HepG2 (cell line): ENCODE measurements at regions not wholly inside any gene's neighbourhood (a gene's known extent, or its start where the extent isn't known, plus 50 kb on each side); places are given as distances from the start of the nearest gene placed in this dataset.

Source experiments
- ATAC-seq: fragments of 200-7000 bp; cut with Tn5 transposase; 3 replicates; pipeline ENCODE4 v1.9.1; 2020; ENCODE audit warnings: mild to moderate bottlenecking, moderate library complexity
- BruUV-seq: library from RNA; stranded (reverse); fragments of 400-500 nt; replicated peaks from 2 replicates; lab custom pipeline; 2021; lab: Mats Ljungman, UMichigan
- CTCF ChIA-PET: fragments of 300-600 bp; formaldehyde crosslinking; extraction: SDS; loops from one replicate; lab custom pipeline; 2021; ENCODE audit warnings: low total read pairs, inconsistent platforms, low intra/inter-chr PET ratio; lab: Yijun Ruan, JAX
- POLR2A ChIA-PET: fragments of 350-600 bp; sonication (Branson Sonifier 250); formaldehyde crosslinking; loops from one replicate; lab custom pipeline; 2020; ENCODE audit warnings: antibody characterized with exemption, inconsistent platforms; lab: Yijun Ruan, JAX
- DNase-seq: peaks from one replicate; pipeline ENCODE4 v3.0.0-alpha.2; 2015; ENCODE audit warnings: low spot score
- FAIRE-seq: peaks from 3 replicates; lab custom pipeline; 2011; peaks lifted over from hg19 to GRCh38; lab: Jason Lieb, UNC
- H2AFZ ChIP-seq: one replicate; pipeline ENCODE4 v1.6.1; 2011; ENCODE audit warnings: low read length, inconsistent platforms
- H3K27ac ChIP-seq: fragments of 300-600 bp; 3 replicates; pipeline ENCODE4 v1.8.0; 2011; ENCODE audit warnings: mixed run types, mild to moderate bottlenecking, mixed read lengths, low read length, inconsistent platforms; ENCODE audit not compliant: insufficient read depth; ENCODE audit errors: extremely low read length
- H3K27me3 ChIP-seq, 2 experiments: fragments of 200-600 bp in 1 of 2; 2 replicates in 1 of 2; 3 replicates in 1 of 2; pipeline versions ENCODE4 v1.6.0 to v1.8.0; 2011; ENCODE audit warnings: low read length in 2 of 2, mild to moderate bottlenecking in 2 of 2, moderate library complexity in 2 of 2, inconsistent platforms in 1 of 2; ENCODE audit not compliant: insufficient read depth in 2 of 2, control insufficient read depth in 1 of 2
- H3K36me3 ChIP-seq, 2 experiments: fragments of 200-600 bp in 1 of 2; replicated peaks in 1 of 2; 2 replicates in 1 of 2; 3 replicates in 1 of 2; pipeline versions ENCODE4 v1.5.1 to v1.8.0; 2011; ENCODE audit warnings: low read length in 2 of 2, inconsistent platforms in 1 of 2; ENCODE audit not compliant: insufficient read depth in 2 of 2, control insufficient read depth in 1 of 2
- H3K4me1 ChIP-seq: 2 replicates; pipeline ENCODE4 v1.5.1; 2012; ENCODE audit warnings: low read length, inconsistent platforms; ENCODE audit not compliant: insufficient read depth
- H3K4me2 ChIP-seq: 2 replicates; pipeline ENCODE4 v1.6.0; 2011; ENCODE audit warnings: low read depth, low read length, inconsistent platforms
- H3K4me3 ChIP-seq, 3 experiments: fragments of 200-600 bp in 1 of 3; sonication (generic), shearing (Covaris generic) in 1 of 3; replicated peaks in 1 of 3; 2 replicates each; pipeline ENCODE4 v1.5.1; 2011 to 2016; ENCODE audit warnings: low read length in 3 of 3, inconsistent platforms in 2 of 3, low read depth in 2 of 3, mild to moderate bottlenecking in 2 of 3, control low read depth in 1 of 3, mixed read lengths in 1 of 3; ENCODE audit not compliant: insufficient read depth in 1 of 3
- H3K79me2 ChIP-seq: one replicate; pipeline ENCODE4 v1.6.1; 2011; ENCODE audit warnings: low read length, inconsistent platforms; ENCODE audit not compliant: insufficient read depth
- H3K9ac ChIP-seq: 2 replicates; pipeline ENCODE4 v1.6.0; 2011; ENCODE audit warnings: mild to moderate bottlenecking, low read depth, low read length, inconsistent platforms; ENCODE audit not compliant: insufficient read depth
- H3K9me3 ChIP-seq: 2 replicates; pipeline ENCODE4 v1.5.1; 2012; ENCODE audit warnings: mild to moderate bottlenecking, low read length
- H4K20me1 ChIP-seq: 2 replicates; pipeline ENCODE4 v1.6.0; 2011; ENCODE audit warnings: inconsistent platforms, mild to moderate bottlenecking, low read length, moderate library complexity; ENCODE audit not compliant: insufficient read depth
- CCDC6 ChIP-seq: sonication (generic); formaldehyde crosslinking; IDR thresholded peaks from 2 replicates; pipeline ENCODE4 v1.8.1; 2022; ENCODE audit warnings: mild to moderate bottlenecking, missing genetic modification reagents, moderate library complexity
- MNT ChIP-seq: fragments of 450-650 bp; IDR thresholded peaks from 2 replicates; pipeline ENCODE4 v1.6.1; 2016
- MYPOP ChIP-seq: sonication (generic); formaldehyde crosslinking; IDR thresholded peaks from 2 replicates; pipeline ENCODE4 v1.8.1; 2023; ENCODE audit warnings: mild to moderate bottlenecking, moderate library complexity, missing genetic modification reagents
- PLRG1 ChIP-seq: fragments of 450-650 bp; conservative IDR thresholded peaks from 2 replicates; pipeline ENCODE4 v1.6.1; 2016
- SNAPC4 ChIP-seq: sonication (generic); formaldehyde crosslinking; IDR thresholded peaks from 2 replicates; pipeline ENCODE4 v1.4.0; 2020; ENCODE audit warnings: mild to moderate bottlenecking, missing genetic modification reagents
- ZBTB25 ChIP-seq: IDR thresholded peaks from 2 replicates; pipeline ENCODE4 v1.6.1; 2018; ENCODE audit warnings: missing genetic modification reagents
- ZNF598 ChIP-seq: sonication (generic); formaldehyde crosslinking; IDR thresholded peaks from 2 replicates; pipeline ENCODE4 v1.5.1; 2020; ENCODE audit warnings: mild to moderate bottlenecking, missing genetic modification reagents, borderline replicate concordance
- WGBS: methylation state at CpG from one replicate; pipeline ENCODE4 v1.1.6; 2017; ENCODE audit warnings: low lambda C conversion rate; 5-methylcytosine and 5-hydroxymethylcytosine counted together
- in situ Hi-C: cut with HindIII; loops from 2 replicates; pipeline ENCODE4 v1.10.0; 2017; ENCODE audit warnings: low pct_unique_long_range_greater_than_20kb; ENCODE audit not compliant: extremely low pct_ligation_motif_present
- intact Hi-C: fragments of 100-400 bp; cut with micrococcal nuclease; formaldehyde crosslinking; loops from one replicate; pipeline ENCODE4 v1.10.0; 2022; ENCODE audit not compliant: unreplicated experiment

- TF ChIP-seq SNAPC4 (CRISPR knock-in tag) (no peak), MYPOP (CRISPR knock-in tag) (no peak), ZNF598 (CRISPR knock-in tag) (no peak)
Measured at GRCh38 chrX:140157143-140157542, 191.8 kb upstream of the CXorf66 start (continued).

- ChIA-PET CTCF (no interaction called here), POLR2A (no interaction called here)
- no peaks in the 10 kb centered on the region for H3K27me3 ChIP-seq
- H2AFZ ChIP-seq = no peak overlapping the region
- intact Hi-C loops = no loop called here
- no peaks in the 10 kb centered on the region for H3K36me3 ChIP-seq
- no peak overlapping the region for H3K9ac ChIP-seq
- no peaks in the 10 kb centered on the region for H3K9me3 ChIP-seq
- no TSS peak for BruUV-seq
- no peak overlapping the region for H3K4me2 ChIP-seq
- H4K20me1 ChIP-seq = no peaks in the 10 kb centered on the region
- WGBS = 0% methylated on average over 2 of the region's 4 CpGs
- H3K4me3 ChIP-seq = no peak overlapping the region
- no peaks in the 10 kb centered on the region for H3K79me2 ChIP-seq
- in situ Hi-C loops = no loop called here
- ATAC-seq = no peak
- TF ChIP-seq ZBTB25 (CRISPR knock-in tag) = no peak
- peak; percentile 77 for TF ChIP-seq MNT
- TF ChIP-seq CCDC6 (CRISPR knock-in tag) = no peak
- no peak for TF ChIP-seq PLRG1
- TF ChIP-seq, all 625 proteins: peak for 1
- Histone ChIP-seq H3K4me1 (no peaks in the 10 kb centered on the region), H3K27ac (no peak overlapping the region)
- FAIRE-seq (no peak), DNase-seq (no peak)
Measured at GRCh38 chrX:140151316-140151715, 186.0 kb upstream of the CXorf66 start.
